GM20000 (cell line): ENCODE measurements at regions not wholly inside any gene's neighbourhood (a gene's known extent, or its start where the extent isn't known, plus 50 kb on each side); places are given as distances from the start of the nearest gene placed in this dataset.

ENCODE experiments used
- DNase-seq: peaks from one replicate; pipeline ENCODE4 v3.0.0; 2012; ENCODE audit warnings: low spot score
- CTCF ChIP-seq: IDR thresholded peaks from 2 replicates; pipeline ENCODE4 v1.5.1; 2012; ENCODE audit warnings: mild to moderate bottlenecking, control low read depth; ENCODE audit errors: extremely low read depth, missing control alignments

DNA sequence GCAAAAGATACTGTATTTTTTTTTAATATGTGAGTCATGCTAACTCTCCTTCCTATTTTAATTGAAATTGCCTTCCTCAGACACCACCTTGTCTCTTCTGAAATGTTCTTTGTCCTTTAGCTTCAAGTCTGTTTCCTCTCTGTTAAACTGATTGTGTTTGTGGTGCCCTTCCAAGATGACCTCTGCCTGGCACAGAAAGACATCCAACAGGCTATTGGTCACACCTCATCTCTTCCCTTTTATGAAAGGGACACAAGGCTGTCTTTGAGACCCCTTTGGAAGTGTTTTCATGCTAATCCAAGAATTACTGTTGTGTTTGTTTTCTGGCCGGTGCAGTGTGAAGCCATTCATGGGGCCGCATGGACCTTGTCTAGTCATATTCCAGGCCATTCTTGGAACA lies 94.0 kb upstream of the PIK3C3 start:
- no peak for DNase-seq
- TF ChIP-seq CTCF: no peak

DNA sequence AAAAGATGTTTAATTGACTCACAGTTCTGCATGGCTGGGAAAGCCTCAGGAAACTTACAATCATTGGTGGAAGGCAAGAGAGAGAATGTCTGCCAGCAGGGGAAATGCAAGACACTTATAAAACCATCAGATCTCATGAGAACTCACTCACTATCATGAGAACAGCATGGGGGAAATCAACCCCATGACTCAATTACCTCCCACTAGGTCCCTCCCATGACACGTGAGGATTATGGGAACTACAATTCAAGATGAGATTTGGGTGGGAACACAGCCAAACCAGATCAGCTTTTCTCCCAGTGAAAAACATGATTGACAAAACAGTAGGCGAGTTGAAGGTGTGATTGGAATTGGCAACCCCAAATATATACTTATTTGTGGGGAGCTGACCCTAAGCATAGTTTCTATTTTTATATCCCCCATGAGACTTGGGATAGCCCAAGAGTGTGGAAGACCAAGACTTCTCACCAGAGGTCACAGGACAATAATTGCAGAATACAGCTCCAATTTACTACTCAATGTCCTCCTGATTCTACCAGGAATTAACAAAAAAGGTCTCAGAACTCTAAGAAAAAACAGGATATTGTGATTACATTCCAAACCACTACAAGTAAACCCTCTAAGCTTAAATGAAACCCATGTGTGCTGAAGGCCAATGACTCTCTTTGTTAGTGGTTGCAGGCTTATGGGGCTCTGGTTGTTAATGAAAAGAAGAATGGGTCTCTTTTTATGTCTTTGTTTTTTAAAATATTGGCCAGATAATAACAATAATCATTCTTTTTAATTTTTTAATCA lies 96.1 kb upstream of the PIK3C3 start:
- TF ChIP-seq CTCF: no peak
- no peak for DNase-seq

DNA sequence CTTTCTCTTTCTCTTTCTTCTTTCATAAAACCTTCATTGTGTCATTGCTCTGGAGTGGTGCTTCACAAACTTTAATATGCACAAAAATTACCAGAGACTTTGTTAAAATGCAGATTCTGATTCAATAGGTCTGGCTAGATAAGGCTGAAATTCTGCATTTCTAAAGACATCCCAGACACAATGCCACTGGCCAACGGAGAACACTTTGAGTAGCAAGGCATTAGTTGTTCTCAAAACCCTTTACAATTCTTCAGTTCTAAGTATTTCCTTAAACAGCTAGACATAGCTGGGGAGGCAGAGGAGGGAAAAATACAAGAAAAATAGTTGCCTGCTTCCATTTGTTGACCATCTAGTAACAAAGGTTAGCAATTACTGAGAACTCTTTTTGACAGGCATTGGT lies 101.8 kb upstream of the PIK3C3 start:
- DNase-seq: no peak
- no peak for TF ChIP-seq CTCF

DNA sequence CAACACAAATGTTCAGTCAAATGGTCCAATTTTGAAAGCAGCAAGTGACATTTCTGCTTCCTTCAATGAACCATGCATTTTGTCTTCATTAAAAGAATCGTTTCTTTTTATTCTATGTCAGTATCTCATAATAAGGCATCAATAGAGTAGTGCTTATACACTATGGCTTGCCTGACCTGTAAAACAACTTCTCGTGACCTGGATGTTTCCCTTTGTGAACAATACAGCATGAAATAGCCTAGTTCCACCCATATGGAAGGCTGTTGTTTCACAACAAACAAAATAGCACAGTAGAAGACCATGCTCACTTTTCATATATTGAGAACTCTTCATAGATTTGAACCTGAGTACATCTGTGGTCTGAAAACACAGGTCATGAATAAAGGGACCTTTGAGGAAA lies 104.3 kb upstream of the PIK3C3 start:
- no peak for DNase-seq
- TF ChIP-seq CTCF: no peak

GRCh38 chr18:41849632-41850031 lies 105.4 kb upstream of the PIK3C3 start:
- DNase-seq: no peak
- TF ChIP-seq CTCF: no peak

DNA sequence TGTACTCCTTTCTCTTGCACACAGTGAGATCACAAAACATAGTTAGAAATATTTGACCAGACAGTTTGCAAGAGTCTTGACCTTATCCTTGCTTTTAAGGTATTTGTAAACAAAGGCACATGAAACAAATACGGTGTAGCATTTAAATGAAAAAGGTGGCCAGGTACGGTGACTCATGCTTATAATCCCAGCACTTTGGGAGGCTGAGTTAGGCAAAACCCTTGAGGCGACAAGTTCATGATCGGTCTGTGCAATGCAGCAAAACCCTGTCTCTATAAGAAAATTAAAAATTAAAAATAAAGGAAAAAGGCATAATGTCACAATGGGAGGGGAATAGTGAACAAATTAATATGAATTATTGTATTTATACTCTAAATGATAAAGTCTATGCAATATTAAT lies 109.5 kb upstream of the PIK3C3 start:
- TF ChIP-seq CTCF: no peak
- no peak for DNase-seq

DNA sequence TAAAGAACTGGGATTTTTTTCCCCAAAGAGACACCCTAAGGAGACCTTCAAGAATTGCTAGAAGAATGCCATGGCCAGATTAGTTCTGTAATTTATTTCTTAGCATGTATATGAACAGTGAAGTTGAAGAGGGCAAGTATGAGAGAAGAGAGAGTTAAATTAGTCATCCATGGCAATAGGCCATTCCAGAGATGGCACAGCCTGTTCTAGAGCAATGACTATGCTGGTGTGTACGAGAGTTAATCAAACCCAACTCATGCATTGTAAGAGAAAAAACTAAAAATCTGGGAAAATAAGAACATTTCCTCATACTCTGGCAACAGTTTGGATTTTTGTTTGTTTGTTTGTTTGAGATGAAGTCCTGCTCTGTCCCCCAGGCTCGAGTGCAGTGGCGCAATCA lies 112.1 kb upstream of the PIK3C3 start:
- DNase-seq: no peak
- TF ChIP-seq CTCF: no peak
